SW 1271 (cell line): ENCODE measurements at regions not wholly inside any gene's neighbourhood (a gene's known extent, or its start where the extent isn't known, plus 50 kb on each side); places are given as distances from the start of the nearest gene placed in this dataset.

ENCODE experiments used
- DNase-seq, 2 experiments: peaks; one replicate each; lab custom pipeline; 2025; lab: John Stamatoyannopoulos, UW

DNA sequence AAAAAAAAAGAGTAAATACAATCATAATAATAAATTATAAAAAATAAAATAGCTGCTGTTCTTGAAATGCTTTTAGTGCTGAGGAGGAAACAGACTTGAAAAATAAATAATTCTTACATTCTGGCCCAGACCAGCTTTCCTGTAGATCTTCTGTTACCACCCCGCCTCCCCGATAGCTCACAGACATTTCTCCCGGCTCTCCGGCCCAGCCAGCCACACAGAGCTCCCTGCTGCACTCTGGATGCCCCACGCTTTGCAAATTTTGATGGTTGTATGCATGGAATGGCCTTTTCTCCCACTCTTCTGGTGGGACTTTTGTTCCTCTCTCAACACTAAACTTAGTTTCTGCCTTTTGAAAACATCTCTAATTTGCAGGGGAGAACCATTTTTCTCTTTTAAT is 249.3 kb downstream of the ATP23 start:
- no peak for DNase-seq

DNA sequence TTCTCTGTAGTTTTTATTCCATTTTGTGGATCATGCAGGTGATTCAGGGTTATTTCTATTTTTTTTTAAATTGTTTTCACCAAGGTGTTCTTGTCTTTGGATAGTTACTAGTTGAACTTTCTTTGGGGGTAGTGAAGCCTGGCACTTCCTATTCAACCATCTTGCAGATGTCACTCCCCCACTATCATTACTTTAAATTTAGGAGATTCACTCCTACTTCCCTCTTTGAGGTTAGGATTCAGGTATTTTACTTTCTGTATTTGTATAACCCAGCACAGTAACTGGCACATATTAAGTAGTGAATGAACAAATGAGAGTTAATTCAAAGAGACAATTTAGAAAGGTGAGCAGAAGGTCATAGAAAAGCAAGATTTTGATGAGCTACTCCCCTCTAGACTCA is 255.6 kb downstream of the ATP23 start:
- DNase-seq, result no peak

DNA sequence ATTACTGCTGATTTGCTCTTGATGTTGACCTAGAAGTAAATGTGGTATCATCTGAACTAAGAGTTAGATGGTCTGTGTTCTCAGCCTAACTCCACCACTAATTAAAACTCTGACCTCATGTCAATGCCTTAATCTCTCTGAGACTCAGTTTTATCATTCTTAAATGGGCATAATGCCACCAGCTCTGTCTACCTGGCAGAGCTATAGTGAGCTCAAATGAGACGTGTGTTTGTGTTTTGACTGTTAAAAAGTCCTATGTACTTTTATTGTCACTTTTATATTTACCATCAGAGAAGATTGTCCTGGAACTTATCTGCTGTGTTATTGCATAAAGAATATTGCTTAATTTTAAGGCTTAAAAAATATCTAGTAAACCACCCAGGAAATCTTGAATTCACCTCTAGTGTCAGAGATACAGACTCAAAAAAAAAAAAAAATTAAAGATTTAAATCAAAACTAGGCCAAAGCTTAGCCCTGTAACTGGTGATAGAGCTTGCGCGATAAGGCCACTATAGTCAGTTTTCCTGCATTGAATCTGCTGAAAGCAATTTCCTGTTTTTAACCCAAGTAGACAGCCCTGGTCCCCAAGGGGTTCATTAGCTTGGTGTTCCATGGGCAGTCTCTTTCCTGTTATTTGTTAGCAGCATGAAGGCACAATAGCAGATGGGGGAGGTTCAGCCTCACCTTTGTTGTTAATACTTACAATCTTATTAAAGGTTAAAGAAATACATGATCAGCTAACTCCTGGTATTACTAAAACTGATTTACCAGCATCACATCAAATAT is 261.8 kb downstream of the ATP23 start:
- DNase-seq, result no peak

DNA sequence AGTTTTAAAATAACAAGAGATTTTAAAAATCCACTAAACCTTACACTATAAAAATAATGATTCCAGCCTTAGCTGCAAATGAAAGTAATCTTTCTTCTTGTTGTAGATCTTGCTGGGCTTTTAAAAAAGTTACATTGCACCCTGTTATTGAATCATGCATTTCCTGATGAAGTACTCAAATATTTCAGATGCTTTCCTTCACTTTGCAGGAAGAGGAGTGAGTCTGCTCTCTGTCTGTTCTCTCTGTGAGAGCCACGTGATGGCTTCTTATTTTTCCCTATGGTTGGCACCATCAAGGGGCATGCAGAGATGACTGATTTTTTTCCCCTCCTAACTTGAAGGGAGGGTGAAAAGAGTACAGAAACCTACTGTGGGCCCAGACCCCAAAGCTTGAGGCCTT is 262.7 kb downstream of the ATP23 start:
- no peak for DNase-seq

DNA sequence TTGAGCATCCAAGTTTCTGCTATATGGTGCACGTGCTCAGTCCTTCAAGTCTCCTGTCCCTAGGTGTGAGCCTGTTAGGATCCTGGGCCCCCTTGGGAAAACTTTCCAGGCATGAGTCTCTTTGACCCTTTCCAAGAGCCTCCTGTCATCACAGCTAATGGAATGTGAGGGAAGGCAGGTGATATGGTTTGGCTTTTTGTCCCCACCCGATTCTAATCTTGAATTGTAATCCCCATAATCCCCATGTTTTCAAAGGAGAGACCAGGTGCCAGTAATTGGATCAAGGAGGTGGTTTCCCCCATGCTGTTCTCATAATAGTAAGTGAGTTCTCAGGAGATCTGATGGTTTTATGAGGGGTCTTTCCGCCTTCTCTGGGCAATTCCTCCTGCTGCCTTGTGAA is 265.5 kb downstream of the ATP23 start:
- DNase-seq, result no peak

DNA sequence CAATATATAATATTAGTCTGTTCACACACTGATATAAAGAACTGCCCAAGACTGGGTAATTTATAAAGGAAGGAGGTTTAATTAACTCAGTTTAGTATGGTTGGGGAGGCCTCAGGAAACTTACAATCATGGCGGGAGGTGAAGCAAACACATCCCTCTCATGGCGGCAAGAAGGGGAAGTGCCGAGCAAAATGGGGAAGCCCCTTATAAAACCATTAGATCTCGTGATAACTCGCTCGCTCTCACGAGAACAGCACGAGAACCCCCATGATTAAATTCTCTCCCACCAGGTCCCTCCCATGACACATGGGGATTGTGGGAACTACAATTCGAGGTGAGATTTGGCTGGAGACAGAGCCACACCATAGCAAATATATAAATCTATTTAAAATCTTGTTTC is 269.8 kb downstream of the ATP23 start:
- DNase-seq, result no peak

DNA sequence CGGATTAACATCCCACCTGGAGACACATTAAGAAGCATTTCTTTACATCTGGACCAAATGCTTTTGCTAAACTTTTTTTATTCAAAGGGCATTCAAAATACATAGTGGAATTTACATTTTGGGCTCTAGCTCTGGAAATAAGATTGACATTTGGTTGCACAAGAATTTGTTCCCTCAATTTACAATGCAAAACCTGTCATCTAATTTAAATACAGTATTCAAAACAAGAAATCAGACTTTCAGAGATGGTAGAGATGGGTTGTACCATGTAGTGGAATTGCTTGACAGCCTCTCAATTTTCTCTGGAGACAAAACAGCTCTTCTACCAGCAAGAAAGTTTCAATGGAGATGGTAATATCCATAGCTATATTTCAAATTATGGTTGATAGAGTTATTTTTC is 275.8 kb downstream of the ATP23 start:
- no peak for DNase-seq

DNA sequence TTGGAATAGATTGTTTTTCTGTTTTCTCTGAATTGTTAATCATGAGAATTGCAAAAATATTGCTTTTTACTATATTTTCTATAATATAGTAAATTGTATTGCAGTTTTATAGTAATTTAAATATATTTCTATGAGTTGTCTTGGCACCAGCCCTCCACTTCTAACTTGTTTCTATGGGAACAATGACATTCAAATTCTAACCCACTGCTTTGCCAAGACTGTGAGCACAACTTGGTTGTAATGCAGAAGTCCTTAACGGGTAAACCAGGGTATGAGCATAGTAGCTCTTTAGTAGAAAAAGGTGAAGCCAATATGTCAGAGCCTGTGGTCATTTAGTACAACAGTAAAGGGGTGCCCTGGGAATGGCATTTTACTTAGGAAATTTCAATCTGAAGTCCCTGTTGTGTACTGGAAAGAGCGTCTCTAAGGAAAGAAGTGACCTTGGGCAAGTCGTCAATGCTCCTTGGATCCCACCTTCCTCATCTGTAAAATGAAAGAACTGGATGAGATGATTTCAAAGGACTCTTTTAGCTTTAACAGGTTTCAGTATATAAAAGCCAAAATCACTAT is 283.3 kb downstream of the ATP23 start:
- no peak for DNase-seq

DNA sequence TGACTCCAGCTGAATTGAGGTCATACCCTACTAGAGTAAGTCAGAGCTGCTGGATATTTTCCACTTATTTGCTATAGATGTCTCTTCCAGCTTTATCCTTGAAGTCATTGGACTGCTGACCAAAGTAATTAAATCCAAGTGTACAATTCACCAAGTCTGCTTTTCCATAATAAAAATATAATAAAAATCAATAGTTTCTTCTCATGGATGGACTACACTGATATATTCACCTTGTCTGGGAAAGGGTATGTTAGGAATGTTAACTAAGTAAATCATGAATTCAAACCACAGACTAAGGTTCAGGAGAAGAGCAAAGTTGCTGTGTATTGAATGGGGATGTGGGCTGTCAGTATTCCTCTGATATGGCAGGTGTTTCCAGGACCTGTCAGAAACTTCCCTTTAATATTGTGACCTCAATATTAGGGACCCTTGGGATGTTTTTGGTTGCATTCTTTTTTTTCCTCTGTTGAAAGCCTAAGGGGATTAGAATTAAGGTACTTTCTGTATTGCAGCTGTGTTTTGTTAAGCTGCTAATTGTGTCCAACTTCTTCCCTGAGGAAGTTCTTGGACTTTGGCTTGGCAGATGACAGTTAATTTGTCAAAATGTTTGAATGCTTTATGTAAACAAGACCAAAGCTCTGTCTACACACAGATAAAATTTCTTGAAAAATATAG is 284.0 kb downstream of the ATP23 start:
- DNase-seq, result no peak

DNA sequence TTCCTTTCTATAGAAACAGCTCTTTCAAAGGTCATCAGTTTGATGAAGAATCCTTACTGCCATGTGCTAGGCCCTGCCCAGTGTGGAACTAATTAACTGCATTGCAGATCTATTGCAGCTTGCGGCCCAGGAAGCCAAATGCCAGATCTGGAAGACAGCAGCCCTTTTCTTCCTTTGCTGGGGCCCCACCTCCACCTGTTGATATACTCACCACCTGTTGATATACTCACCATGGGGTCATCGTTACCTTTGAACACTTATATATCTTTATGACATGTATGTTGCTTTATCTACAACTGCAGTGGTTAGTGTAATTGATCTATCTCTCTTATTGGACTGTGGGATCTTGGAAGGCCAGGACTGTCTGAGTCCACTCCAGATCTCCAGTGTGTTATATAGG is 292.5 kb downstream of the ATP23 start:
- no peak for DNase-seq

DNA sequence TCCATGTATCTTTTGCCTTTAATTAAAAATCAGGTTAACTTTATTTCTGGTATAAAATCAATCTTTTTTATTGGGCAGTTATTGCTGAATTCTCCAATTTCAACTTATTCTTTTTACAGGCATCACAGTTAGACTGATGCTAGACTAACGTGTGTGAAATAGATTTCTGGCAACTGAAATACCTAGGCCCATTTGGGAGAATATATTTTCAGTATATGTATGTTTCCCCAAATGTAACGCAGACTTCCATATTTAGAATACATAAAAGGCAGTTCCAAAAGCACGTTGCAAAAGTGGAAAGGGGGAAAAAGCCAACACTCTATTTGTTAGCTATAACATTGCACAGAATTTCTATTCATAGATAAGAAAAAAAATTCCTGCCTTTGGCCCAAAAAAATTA is 297.0 kb downstream of the ATP23 start:
- DNase-seq, result no peak

DNA sequence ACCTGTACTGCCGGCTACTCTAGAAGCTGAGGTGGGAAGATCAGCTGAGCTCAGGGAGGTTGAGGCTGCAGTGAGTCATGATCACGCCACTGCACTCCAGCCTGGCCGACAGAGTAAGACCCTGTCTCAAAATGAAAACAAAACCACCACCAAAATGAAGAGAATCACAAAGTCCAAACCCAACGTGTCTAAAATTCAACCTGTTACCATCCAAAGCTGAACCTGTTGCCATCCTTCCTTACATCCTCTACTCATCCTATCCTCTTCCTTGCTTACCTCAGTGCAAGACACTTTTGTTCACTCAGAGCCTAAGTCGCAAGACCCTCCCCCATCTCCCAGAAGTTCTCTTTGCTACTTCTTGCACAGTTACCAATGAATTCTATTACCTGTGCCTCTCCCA is 299.7 kb downstream of the ATP23 start:
- DNase-seq, result no peak

DNA sequence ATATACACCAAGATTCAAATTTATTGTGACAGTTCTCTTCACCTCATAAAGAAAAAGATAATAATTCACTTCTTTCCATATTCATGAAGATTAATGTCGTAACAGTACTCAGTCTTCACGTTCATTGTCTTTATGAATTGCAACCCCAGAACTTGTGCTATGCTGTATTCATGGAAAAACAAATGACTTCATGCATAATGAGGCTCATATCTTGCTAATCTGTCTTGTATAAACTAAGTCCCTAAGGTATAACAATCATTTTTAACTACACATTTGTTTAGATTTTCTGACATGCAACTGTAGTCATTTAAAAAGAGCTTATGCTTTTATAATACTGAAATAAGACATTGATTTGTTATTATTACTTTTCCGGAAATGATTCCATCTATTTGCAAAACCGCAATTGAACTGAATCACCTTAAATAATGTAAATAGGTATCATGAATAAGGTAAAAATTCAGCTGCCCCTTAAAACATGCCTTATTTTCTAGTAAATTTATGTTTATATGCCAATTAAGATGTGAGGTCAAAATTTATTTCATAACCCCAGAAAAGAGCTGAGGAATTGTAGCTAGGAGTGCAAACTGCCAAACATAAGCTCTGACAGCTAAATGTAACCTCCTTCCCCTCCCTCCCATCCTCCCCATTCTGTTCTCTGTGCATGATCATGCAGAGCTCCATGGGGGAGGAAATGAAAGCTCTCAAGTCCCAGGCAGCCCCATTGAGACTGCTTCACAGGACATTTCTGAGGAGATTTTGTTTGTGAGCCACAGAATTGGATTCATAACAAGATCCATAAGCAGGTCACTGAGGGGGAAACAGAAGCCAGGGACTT is 301.6 kb downstream of the ATP23 start:
- no peak for DNase-seq

DNA sequence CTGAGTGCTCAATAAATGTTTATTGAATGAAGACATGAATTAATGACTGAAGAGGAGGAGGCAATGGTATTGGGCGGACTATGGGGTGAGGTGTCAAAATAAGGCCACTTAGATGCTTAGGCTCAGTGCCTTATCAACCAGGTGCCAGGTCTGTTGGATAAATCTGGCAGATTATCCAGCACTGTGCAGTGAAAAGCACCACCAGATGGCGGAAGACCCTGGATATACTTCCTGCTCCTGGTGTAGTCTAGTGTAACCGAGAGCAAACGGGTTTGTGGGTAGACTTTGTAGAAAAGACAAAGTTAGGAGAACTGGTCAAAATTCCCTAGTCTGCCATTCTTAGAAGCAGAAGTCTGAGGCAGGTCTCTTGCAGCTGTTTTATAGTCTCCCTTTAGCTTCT is 306.3 kb downstream of the ATP23 start:
- no peak for DNase-seq

DNA sequence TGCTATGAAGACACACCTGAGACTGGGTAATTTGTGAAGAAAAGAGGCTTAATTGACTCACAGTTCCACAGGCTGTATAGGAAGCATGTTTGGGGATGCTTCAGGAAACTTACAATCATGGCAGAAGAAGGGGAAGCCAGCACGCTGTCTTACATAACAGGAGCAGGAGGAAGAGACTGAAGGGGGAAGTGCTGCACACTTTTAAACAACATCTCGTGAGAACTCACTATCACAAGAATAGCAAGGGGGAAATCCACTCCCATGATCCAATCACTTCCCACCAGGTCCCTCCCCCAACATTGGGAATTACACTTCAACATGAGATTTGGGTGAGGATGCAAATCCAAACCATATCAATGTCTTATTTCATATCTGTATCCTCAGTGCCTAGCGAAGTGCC is 307.2 kb downstream of the ATP23 start:
- DNase-seq, result no peak

DNA sequence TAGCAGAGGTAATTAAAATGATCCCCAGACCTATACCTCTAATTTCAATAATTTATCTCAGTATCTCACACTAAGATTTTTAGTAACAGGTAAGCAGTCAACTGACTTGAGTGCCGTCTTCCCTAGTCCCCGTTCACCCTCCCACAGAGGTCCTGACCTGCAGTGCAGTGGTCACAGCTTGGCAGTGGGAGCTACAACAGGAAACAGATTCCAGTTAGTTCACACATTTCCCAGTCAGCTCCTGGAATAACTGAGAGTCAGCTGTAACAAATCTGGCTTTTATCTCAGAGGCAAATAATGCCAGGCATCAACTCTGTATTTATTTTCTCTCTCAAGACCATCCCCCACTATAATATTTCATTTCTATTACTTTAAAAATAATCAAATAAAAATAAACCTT is 308.2 kb downstream of the ATP23 start:
- no peak for DNase-seq

DNA sequence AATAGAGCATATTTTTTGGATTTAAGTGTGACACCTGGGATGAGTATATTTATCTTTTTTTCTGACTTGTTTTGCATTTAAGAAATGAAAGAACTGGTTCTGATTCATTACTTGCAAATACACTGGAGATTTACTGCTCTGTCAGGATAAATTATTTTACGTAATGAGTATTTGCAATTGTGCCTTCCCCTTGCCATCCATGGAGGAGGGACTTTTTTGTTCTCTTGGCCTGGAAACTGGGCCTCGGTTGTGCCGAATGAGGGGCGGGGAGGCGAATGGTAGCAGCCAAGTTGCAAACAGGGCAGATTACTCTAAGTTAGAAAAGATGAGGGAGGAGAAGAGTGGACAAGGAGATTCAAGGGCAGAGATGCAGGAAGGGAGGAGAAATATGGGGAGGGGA is 308.7 kb downstream of the ATP23 start:
- no peak for DNase-seq

DNA sequence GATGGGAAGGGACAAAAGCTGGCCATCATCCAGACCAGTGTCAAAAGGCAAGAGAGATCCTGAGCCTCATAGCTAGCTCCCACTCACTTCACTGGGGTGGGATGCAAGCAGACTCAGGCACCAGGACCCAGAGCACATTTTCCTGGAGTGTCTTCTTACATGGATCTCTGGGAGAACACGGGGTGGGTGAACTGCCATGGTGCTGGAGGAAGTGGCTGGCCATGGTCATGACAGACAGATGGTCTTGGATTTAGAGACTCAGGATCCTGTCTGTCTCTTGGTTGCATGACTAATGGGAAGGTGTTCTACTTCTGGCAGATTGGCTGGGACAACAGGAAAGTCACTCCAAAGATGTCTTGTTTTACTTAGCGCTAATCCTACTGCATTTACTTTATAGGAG is 311.5 kb downstream of the ATP23 start:
- DNase-seq, result no peak

DNA sequence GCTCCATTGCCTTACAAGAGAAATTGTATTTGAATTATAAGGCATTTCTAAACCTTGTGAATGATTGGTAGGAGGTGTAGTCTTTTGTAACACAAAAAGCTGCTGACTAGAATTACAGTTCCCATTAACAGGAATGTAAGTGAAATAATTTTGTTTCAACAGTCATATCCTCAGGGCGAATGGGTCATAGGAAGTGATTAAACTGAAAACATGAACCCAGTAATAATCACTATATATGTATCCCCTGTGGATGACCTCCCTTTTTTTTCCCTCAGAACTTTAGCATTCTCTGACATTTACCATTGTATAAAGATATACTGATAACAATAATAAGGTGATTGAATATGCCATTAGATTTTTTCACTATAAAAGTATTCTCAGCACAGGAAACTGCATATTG is 312.3 kb downstream of the ATP23 start:
- DNase-seq, result no peak

DNA sequence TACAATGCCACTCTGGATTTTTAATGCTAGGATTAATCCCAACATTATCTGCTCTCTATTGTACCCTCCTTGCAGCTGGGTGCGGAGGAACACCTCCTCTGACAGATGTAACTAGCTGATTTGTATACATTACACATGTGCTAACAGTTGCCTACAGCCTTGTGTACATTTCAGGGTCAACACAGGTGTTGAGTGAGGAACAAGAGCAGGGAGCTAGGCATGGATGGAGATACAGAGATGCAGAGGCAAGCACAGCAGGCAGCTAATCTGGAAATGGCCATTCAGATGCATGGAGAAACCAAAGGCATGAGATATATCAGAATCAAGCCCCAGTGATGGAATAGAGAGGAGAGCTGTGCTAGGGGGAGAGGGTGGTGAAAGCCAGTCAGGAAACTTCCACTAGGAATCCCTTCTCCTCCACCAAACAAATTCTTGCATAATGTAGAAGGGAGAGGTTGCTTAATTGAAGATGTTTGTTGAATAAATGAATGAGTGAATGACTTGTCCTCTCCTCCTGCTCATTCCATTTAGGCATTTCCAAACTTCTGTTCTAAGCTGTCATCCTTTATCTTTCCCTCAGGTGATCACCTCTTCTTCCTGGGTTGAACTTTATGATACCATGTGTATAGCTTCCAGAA is 313.2 kb downstream of the ATP23 start:
- DNase-seq, result no peak

DNA sequence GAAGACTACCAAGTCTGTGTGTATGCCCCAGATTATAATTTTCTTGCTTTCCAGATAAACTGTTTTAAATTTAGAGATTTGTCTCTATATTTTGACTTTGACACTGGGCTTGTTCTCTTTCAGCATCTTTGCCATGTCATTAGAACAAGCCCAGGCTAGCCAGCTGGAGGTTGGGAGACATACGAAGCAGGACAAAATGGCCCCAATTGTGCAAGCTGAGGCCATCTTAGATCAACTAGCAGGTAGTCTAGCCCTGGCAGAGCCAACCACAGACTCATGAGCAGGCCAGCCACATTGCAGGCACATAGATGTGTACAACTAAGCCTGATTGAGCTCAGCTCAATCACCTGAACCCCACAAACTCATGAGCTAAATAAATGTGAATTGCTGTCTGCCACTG is 321.4 kb downstream of the ATP23 start:
- DNase-seq, result no peak

DNA sequence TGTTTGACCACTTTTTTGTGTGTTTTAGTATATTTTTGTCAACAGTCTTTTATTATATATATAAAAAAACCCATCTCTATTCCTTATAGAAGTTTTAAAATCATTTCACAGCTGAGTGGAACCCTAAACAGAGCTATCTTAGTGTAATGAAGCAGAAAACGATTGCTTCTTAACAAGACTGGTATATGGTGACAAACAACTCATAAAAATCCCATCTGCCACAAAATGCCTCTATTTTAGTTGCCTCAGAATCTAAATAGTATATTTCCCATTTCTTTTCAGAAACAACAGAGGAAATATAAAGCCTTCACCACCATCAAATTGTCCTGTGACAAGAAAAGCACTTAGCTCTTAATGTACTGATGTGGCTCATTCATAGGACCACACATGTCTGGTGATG is 322.4 kb downstream of the ATP23 start:
- DNase-seq, result no peak
